ENCODE measurements at regions not wholly inside any gene's neighbourhood (a gene's known extent, or its start where the extent isn't known, plus 50 kb on each side); places are given as distances from the start of the nearest gene placed in this dataset.

- no peak for TF ChIP-seq CTCF (IDR thresholded peaks at IDR 0.05)
- TF ChIP-seq POLR2A (IDR thresholded peaks at IDR 0.05): no peak
Measured at GRCh38 chr7:17159500-17160037, 138.9 kb upstream of the AHR start.

Measured in sigmoid colon (tissue), 3 donors.